SK-N-MC (cell line): ENCODE measurements at regions not wholly inside any gene's neighbourhood (a gene's known extent, or its start where the extent isn't known, plus 50 kb on each side); places are given as distances from the start of the nearest gene placed in this dataset.

Experiments
- DNase-seq: peaks from one replicate; pipeline ENCODE4 v3.0.0-alpha.2; 2011; ENCODE audit warnings: low read depth, low spot score
- H3K27ac ChIP-seq: fragments of 200-600 bp; sonication (generic); 2 replicates; pipeline ENCODE4 v1.5.1; 2016; ENCODE audit warnings: mixed run types
- H3K36me3 ChIP-seq: fragments of 200-600 bp; sonication (generic); 2 replicates; pipeline ENCODE4 v1.6.1; 2017; ENCODE audit warnings: antibody characterized with exemption, low read length, mixed read lengths; ENCODE audit not compliant: insufficient read depth
- H3K4me3 ChIP-seq: fragments of 200-600 bp; sonication (generic); 2 replicates; pipeline ENCODE4 v1.5.1; 2016
- H3K9ac ChIP-seq: fragments of 200-600 bp; sonication (generic); 2 replicates; pipeline ENCODE4 v1.8.0; 2017; ENCODE audit warnings: mixed run types, mixed read lengths; ENCODE audit not compliant: insufficient read length
- H3K9me3 ChIP-seq: fragments of 200-600 bp; sonication (generic); 2 replicates; pipeline ENCODE4 v1.6.1; 2017; ENCODE audit warnings: low read depth, mild to moderate bottlenecking, antibody characterized with exemption, low read length, moderate library complexity, mixed read lengths
- EZH2 ChIP-seq: fragments of 200-600 bp; sonication (generic); IDR thresholded peaks from one replicate; pipeline ENCODE4 v1.6.1; 2017; ENCODE audit warnings: antibody characterized with exemption
- FOXP2 ChIP-seq: optimal IDR thresholded peaks from 2 replicates; pipeline ENCODE3; 2011; ENCODE audit warnings: mild to moderate bottlenecking, moderate library complexity; ENCODE audit not compliant: insufficient read depth; ENCODE audit errors: extremely low read length, control extremely low read depth
- POLR2AphosphoS5 ChIP-seq: IDR thresholded peaks from 2 replicates; pipeline ENCODE4 v1.6.1; 2012; ENCODE audit warnings: mild to moderate bottlenecking, low read depth, low read length, borderline replicate concordance

GRCh38 chr6:104548297-104548696 lies 311.4 kb downstream of the HACE1 start:
- H3K4me3 ChIP-seq: no peak overlapping the region
- H3K9ac ChIP-seq: no peak overlapping the region
- no peaks in the 10 kb centered on the region for H3K36me3 ChIP-seq
- no peaks in the 10 kb centered on the region for H3K9me3 ChIP-seq
- no peak overlapping the region for H3K27ac ChIP-seq
- DNase-seq: no peak
- no peak for TF ChIP-seq EZH2
- TF ChIP-seq FOXP2: no peak

- H3K36me3 ChIP-seq: no peaks in the 10 kb centered on the region
- H3K9me3 ChIP-seq: no peaks in the 10 kb centered on the region
- no peak for DNase-seq
- no peak overlapping the region for H3K4me3 ChIP-seq
- no peak overlapping the region for H3K27ac ChIP-seq
- no peak overlapping the region for H3K9ac ChIP-seq
- TF ChIP-seq FOXP2 (no peak), POLR2AphosphoS5 (no peak), EZH2 (no peak)
These were observed 318.3 kb downstream of the HACE1 start for GRCh38 chr6:104541411-104541810.

GRCh38 chr6:104540743-104541142 lies 319.0 kb downstream of the HACE1 start:
- H3K9me3 ChIP-seq: no peaks in the 10 kb centered on the region
- no peak overlapping the region for H3K9ac ChIP-seq
- TF ChIP-seq EZH2 (no peak), POLR2AphosphoS5 (no peak), FOXP2 (no peak)
- H3K36me3 ChIP-seq: no peaks in the 10 kb centered on the region
- no peak overlapping the region for H3K4me3 ChIP-seq
- H3K27ac ChIP-seq: no peak overlapping the region
- no peak for DNase-seq

- H3K9ac ChIP-seq: no peak overlapping the region
- no peak overlapping the region for H3K4me3 ChIP-seq
- H3K27ac ChIP-seq: no peak overlapping the region
- no peaks in the 10 kb centered on the region for H3K36me3 ChIP-seq
- DNase-seq: no peak
- TF ChIP-seq FOXP2 (no peak), POLR2AphosphoS5 (no peak), EZH2 (no peak)
- no peaks in the 10 kb centered on the region for H3K9me3 ChIP-seq
These were observed 320.5 kb downstream of the HACE1 start for GRCh38 chr6:104539173-104539572.

- Histone ChIP-seq H3K9me3 (no peaks in the 10 kb centered on the region), H3K9ac (no peak overlapping the region), H3K4me3 (no peak overlapping the region), H3K27ac (no peak overlapping the region), H3K36me3 (no peaks in the 10 kb centered on the region)
- TF ChIP-seq FOXP2: no peak
- no peak for TF ChIP-seq POLR2AphosphoS5
- TF ChIP-seq EZH2: no peak
- no peak for DNase-seq
These were observed 321.8 kb downstream of the HACE1 start for GRCh38 chr6:104537872-104538271.

- Histone ChIP-seq H3K36me3 (no peaks in the 10 kb centered on the region), H3K4me3 (no peak overlapping the region), H3K9me3 (no peaks in the 10 kb centered on the region), H3K27ac (no peak overlapping the region), H3K9ac (no peak overlapping the region)
- DNase-seq: no peak
- TF ChIP-seq FOXP2: no peak
These were observed 322.5 kb downstream of the HACE1 start for GRCh38 chr6:104537180-104537579.

GRCh38 chr6:104532462-104532861 lies 327.3 kb downstream of the HACE1 start:
- no peak for DNase-seq
- no peaks in the 10 kb centered on the region for H3K36me3 ChIP-seq
- TF ChIP-seq FOXP2 (no peak), POLR2AphosphoS5 (no peak), EZH2 (no peak)
- H3K9me3 ChIP-seq: no peaks in the 10 kb centered on the region
- no peak overlapping the region for H3K4me3 ChIP-seq
- H3K9ac ChIP-seq: no peak overlapping the region
- no peak overlapping the region for H3K27ac ChIP-seq

GRCh38 chr6:104531646-104532045 lies 328.1 kb downstream of the HACE1 start:
- TF ChIP-seq EZH2 (no peak), POLR2AphosphoS5 (no peak), FOXP2 (no peak)
- H3K36me3 ChIP-seq: no peaks in the 10 kb centered on the region
- H3K4me3 ChIP-seq: no peak overlapping the region
- DNase-seq: no peak
- no peak overlapping the region for H3K9ac ChIP-seq
- H3K27ac ChIP-seq: no peak overlapping the region
- no peaks in the 10 kb centered on the region for H3K9me3 ChIP-seq

- Histone ChIP-seq H3K4me3 (peak overlapping the region; percentile 71), H3K36me3 (no peaks in the 10 kb centered on the region), H3K9me3 (no peaks in the 10 kb centered on the region), H3K27ac (peak overlapping the region; percentile 89; the same call in 1 of the 2 replicates), H3K9ac (no peak overlapping the region)
- TF ChIP-seq POLR2AphosphoS5 (no peak), EZH2 (no peak), FOXP2 (no peak)
- DNase-seq: no peak
These were observed 331.8 kb downstream of the HACE1 start for GRCh38 chr6:104527761-104528415.

- H3K9ac ChIP-seq: peak overlapping the region; percentile 43
- no peak for DNase-seq
- no peaks in the 10 kb centered on the region for H3K36me3 ChIP-seq
- H3K4me3 ChIP-seq: peak overlapping the region; percentile 71
- TF ChIP-seq POLR2AphosphoS5: no peak
- no peak for TF ChIP-seq EZH2
- no peak for TF ChIP-seq FOXP2
- no peaks in the 10 kb centered on the region for H3K9me3 ChIP-seq
- H3K27ac ChIP-seq: peak overlapping the region; percentile 89
These were observed 332.4 kb downstream of the HACE1 start for GRCh38 chr6:104527311-104527710.
